ENCODE measurements at regions not wholly inside any gene's neighbourhood (a gene's known extent, or its start where the extent isn't known, plus 50 kb on each side); places are given as distances from the start of the nearest gene placed in this dataset.
"Not testable (repeated sequence)": the region's sequence is repeated elsewhere in the genome, so short reads cannot be mapped to it uniquely, and the experiment has no call there.

DNA sequence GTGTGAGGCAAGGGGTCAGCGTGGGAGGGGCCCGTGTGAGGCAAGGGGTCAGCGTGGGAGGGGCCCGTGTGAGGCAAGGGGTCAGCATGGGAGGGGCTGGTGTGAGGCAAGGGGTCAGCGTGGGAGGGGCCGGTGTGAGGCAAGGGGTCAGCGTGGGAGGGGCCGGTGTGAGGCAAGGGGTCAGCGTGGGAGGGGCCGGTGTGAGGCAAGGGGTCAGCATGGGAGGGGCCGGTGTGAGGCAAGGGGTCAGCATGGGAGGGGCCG lies 119.2 kb downstream of the SEPTIN14 start:
- not testable (repeated sequence) for DNase-seq (ENCODE audit: low read depth in 2 of 2)

DNA sequence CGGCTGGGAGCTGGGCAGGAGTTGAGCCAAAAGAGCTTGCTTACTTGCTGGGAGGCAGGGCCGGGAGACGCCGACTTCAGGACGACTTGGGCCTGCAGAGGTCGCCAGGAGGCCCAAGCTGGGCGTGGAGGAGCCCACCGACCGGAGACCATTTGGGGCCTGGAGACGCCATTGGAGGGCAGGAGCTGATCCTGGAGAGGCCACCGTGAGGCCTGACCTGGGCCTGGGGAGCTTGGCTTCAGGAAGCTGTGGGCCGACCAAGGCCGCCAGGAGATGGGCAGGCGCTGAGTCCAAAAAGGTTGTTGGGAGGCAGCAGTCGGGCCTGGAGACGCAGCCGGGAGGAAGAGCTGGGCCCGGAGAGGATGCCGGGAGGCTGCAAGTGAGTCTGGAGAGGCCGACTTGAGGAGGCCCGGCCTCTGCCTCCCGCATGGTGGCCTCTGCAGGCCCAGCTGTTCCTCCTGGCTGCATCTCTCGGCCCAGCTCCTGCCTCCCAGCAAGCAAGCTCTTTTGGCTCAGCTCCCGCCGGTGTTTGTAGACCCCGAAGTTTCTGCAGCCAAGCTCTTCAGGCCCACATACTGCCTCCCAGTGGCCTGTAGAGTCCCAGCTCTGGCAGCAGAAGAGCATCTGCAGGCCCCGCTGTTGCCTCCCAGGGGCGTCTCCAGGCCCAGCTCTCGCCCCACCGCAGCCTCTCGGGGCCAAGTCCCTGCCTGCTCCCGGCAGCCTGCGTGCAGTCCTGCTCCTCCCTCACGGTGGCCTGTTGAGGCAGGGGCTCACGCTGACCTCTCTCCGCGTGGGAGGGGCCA lies 119.7 kb downstream of the SEPTIN14 start:
- DNase-seq (ENCODE audit: low read depth in 2 of 2): not testable (repeated sequence)

DNA sequence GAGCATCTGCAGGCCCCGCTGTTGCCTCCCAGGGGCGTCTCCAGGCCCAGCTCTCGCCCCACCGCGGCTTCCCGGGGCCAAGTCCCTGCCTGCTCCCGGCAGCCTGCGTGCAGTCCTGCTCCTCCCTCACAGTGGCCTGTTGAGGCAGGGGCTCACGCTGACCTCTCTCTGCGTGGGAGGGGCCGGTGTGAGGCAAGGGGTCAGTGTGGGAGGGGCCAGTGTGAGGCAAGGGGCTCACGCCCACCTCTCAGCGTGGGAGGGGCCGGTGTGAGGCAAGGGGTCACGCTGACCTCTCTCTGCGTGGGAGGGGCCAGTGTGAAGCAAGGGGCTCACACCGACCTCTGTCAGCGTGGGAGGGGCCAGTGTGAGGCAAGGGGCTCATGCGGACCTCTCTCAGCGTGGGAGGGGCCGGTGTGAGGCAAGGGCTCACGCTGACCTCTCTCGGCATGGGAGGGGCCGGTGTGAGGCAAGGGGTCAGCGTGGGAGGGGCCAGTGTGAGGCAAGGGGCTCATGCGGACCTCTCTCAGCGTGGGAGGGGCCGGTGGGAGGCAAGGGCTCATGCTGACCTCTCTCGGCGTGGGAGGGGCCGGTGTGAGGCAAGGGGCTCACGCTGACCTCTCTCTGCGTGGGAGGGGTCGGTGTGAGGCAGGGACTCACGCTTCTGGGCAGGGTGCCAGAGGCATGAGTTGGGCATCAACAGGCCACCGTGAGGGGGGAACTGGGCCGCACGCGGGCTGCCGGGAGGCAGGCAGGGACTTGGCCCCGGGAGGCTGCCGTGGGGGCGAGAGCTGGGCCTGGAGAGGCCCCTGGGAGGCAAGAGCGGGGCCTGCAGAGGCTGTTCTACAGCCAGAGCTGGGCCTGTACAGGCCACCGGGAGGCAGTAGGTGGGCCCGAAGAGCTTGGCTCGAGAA lies 120.6 kb downstream of the SEPTIN14 start:
- not testable (repeated sequence) for DNase-seq (ENCODE audit: low read depth in 2 of 2)

DNA sequence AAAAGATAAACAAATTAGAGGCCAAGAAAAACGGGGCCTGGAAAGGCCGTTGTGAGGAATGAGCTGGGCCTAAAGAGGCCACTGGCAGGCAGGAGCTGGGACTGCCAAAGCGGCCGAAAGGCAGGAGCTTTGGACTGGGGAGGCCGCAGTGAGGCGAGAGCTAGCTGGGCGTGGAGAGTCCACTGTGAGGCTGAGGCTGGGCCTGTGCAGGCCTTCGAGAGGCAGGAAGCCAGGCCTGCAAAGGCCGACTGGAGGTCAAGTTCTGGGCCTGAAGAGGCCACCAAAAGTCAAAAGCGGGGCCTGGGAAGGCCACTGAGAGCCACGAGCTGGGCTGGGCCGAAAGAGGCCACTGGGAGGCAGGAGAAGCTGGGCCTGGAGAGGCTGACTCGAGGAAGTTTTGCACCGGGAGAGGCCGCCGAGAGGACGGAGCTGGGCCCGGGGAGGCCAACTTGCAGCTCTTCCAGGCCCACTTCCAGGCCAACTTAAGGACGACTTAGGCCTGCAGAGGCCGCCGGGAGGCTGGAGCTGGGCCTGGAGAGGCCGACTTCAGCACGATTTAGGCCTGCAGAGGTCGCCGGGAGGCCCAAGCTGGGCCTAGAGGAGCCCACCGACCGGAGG lies 121.8 kb downstream of the SEPTIN14 start:
- not testable (repeated sequence) for DNase-seq (ENCODE audit: low read depth in 2 of 2)

DNA sequence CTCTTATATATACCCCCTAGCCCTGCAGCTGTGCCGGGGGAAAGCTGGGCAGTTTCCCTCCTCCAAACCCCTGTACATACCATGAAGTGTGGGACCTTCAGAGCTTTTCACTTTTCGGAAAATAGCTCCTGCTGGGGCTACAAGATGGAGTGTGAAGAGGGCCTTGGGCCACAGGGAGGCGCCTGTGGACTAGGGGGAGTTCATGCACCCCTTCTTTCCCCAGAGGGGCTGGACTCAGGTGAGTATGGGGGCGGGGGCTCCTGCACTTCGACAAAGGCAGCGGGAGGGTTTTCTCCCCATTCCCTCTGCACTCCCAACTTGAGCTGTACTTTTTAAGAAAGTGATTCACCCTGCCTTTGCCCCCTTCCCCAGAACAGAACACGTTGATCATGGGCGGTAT lies 122.5 kb downstream of the SEPTIN14 start:
- not testable (repeated sequence) for DNase-seq (ENCODE audit: low read depth in 2 of 2)

DNA sequence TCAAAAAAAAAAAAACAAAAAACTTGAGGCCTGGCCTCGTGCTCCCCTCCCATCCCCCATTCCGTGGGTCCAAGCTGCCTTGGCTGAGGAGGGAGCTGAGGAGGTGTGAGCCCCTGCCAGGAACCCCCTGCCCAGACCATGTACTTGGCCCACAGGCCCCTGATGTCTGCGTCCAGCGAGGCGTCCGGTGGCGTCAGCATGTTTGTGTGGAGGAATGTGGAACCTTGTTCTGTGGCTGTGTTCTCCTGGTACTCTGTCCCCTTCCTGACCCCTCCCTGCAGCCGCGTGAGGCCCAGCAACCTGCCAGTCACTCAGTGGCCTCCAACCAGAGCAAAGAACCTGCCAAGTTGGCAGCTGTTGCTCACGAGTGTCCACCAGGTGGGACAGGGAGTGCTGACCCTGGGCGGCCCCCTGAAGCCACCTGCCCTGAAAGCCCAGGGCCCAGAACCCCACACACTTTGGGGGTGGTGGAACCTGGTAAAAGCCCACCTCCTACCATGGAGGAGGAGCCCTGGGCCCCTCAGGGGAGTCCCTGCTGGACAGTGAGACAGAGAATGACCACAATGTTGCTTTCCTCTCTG lies 125.8 kb downstream of the SEPTIN14 start:
- DNase-seq (ENCODE audit: low read depth in 2 of 2): not testable (repeated sequence)

DNA sequence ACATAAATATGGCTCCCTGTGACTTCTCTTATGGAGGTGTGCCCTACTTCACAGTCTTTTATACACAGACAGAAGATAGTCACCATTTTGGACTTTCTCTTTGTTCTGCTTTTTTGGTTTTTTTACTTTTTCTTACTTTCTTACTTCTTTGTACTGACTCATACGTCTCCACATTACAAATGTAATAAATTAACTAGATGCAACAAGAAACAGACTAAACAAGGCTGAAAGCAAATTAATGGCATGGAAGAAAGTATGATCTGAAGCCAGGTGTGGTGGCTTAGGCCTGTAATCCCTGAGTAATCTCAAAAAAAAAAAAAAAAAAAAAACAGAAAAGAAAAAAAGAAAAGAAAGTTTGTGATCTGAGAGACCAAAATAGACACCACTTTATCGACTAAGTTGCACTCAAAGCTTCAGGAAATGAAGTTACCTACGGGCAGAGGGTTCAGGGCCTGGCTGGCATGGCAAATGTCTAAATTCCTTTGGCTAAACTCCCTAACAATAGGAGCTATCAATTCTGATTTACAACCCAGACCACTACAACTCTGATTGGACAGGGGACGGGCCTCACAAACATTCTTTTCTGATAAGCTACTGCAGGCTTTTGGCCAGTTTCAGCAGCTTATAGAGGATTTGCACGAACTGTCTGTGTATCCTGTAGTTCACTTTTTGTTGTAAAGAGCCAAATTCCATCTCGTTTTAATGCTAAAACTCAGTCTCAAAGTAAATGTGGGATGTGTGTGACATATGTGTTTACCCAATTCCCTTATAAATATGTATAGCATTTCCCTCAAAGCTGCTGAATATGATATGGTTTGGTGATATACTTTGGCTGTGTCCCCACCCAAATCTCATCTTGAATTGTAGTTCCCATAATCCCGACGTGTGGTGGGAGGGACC lies 129.1 kb downstream of the SEPTIN14 start:
- DNase-seq (ENCODE audit: low read depth in 2 of 2): no peak

DNA sequence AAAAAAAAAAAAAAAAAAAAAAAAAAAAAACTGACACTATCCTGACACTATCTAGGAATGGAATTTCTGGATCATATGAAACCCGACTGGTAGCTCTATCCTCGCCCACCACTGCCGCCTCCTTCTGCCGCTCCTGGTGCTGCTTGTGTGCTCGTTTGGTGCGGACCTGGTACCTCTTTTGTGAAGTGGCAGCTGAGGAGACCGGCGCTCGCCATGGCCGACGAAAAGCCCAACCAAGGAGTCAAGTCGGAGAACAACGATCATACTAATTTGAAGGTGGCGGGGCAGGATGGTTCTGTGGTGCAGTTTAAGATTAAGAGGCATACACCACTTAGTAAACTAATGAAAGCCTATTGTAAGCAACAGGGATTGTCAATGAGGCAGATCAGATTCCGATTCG lies 130.6 kb downstream of the SEPTIN14 start:
- no peak for DNase-seq (ENCODE audit: low read depth in 2 of 2)

DNA sequence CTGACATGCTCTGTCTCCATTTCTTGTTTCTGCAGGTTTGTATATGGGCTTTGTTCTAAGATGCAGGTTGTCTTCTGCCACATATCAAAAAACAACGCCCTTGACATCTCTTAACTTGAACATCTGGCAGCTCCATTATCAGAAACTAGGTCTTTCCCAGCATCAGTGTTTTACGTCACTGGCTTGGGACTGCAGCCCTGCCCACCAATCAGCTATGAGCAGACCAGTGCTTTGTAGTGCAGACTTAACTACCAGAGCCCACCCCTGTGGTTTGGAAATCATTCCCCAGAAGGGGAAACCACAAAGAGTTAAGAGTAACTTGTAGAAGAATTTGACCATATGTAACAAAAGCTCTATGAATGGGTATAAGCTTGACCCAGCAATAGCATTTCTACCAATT lies 132.4 kb downstream of the SEPTIN14 start:
- no peak for DNase-seq (ENCODE audit: low read depth in 2 of 2)

DNA sequence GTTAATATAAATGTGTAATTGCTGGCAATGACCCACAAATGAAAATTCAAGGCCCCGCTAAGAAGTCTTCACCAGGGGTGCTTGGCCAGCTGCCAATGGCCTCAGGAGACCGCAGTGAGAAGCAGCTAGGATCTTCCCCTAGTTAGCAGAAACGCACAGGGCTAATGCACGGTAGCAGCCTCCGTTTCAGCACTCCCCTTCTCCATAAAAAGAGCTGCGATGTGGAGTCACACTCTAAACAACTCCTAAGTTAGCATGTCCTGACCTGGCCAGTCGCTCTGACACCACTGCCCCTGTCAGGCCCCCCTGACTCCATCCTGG lies 139.0 kb downstream of the SEPTIN14 start:
- DNase-seq (ENCODE audit: low read depth in 2 of 2): no peak

DNA sequence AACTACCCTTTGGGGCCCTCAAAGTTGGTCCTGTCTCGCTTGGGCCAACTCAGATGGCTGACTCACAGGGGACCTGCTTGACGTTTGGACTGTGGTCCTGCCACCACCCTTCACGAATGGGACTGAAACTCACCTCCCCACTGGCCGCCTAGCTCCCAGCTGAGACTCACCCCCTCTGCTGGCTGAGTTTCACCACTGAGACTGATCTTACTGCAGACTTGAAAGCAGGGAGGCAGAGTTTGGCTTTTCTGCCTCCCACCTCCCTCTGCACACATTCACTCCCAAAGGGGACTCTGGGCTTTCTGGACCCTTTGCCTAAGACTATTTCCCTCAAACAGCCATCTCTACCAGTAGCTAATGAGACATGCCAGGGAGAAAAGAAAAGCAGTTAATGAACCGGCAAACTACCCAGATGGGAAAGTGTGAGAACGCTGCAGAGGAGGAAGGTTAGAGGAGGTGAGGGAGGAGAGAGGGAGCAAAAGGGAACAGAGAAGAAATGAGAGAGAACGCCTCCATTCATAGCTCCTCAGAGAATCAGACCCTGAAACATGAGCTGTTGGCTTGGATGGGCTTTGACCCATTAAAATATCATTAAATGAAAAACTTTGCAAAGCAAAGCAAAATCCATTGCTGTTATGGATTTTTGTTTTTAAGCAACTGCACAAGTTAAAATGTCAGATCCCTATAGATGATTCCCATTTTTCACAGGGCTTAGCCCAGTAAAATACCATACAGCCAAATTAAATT lies 139.5 kb downstream of the SEPTIN14 start:
- DNase-seq (ENCODE audit: low read depth in 2 of 2): not testable (repeated sequence)

DNA sequence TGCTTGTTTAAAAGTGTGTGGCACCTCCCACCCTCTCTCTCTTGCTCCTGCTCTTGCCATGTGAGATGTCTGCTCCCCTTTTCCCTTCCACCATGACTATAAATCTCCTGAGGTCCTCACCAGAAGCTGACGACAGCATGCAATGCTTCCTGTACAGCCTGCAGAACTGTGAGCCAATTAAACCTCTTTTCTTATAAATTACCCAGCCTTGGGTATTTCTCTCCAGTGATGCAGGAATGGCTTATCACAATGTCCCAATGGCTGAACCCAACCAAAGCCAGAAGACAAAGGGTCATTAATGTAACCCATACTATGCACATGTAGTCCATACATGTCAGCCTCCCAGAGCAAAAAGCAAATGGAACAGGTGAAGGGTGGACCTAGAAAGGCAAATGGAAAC lies 141.5 kb downstream of the SEPTIN14 start:
- DNase-seq (ENCODE audit: low read depth in 2 of 2): not testable (repeated sequence)

DNA sequence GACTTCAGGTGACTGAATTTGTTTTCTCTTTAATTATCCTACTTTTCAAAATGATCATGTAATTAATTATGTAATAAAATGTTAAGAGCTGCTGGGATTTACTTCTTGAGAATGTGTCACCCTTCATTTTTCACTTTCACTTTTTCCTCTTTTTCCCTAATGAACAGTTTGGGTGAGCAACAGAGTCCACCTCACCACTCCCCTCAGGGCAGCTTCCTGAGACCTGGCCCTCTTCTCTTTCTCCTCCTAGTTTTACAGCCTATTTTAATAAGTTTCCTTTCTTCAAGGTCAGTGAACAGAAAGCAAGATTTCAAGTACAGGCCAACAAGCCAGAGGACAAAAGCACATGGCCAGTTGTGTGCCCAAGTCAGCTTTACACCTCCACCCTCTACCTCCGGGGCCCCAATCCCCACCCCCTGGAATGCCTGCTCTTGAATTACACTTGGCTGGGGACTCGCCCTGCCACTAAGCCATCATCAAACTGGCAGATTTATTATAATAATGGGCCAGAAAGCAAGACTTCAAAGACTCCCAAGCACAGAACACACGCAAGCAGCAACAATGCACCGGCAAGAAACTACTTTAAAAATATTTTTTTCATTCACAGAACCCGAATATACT lies 143.1 kb upstream of the VOPP1 start:
- not testable (repeated sequence) for DNase-seq (ENCODE audit: low read depth in 2 of 2)

DNA sequence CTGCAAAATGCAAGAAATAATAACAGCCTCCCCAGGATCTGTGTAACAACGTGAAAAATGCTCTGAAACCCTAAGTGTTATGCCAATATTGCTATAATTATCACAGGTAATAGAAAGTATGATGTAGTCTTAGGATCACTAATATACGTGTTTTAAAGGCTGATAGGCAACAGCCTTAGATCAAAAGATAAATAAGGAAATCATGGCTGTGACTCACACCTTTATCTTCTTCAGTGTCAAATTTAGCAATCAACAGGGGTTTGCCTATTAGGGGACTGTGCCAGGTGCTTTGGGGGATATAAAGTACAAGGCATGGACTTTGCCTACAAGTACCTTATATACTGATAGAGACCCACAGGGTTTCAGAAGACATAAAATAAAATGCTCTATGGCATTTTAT lies 142.1 kb upstream of the VOPP1 start:
- DNase-seq (ENCODE audit: low read depth in 2 of 2): not testable (repeated sequence)

DNA sequence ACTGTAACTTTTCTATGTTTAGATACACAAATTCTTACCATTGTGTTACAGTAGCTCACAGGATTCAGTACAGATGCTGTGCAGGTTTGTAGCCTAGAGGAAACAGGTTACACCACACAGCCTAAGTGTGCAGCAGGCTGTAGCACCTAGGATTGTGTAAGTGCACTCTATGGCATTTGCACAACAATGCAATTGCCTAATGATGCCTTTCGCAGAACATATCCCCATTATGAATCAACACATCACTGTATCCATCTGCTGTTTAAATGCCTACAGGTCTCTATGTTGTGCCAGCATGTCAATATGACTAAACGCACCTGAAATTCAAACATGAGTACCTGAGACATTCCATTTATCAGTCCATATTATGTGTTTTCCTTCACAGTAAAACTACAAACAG lies 138.0 kb upstream of the VOPP1 start:
- DNase-seq (ENCODE audit: low read depth in 2 of 2): not testable (repeated sequence)

DNA sequence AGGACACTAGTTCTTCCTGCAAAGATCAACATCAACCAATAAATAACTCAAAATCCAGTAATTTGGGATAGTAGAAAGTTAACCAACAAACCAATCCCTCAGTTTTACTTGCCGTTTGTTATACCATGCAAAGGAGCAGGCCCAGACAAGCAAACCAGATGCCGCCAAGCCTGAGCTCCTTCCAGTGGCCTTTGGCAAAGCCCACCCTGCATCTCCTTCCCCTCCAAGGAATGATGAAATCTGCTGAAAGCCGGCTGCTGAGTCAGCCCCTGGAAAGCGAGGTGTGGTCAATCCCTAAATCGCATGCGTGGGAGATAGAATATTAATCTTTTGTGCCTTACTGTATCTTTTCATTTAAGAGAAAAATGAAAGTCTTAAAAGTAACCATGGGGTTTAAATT lies 135.7 kb upstream of the VOPP1 start:
- DNase-seq (ENCODE audit: low read depth in 2 of 2): not testable (repeated sequence)

DNA sequence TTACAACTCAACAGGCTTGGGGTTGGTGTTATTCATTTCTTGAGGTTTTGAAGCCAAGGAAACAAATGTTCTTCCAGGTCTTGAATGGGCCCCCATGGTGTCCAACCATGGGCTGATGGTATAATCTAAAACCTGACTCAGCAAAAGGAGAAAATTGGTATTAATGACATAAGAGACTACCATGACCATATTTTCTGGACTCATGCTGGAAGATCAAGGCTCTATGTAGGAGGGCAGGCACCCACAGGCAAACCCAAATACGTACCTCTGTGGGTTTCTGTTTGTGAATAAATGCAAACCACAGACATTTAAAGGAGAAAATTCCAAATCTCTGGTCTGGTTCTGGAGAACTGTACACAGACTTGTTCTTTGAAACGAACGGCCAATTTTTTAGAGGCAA lies 135.1 kb upstream of the VOPP1 start:
- not testable (repeated sequence) for DNase-seq (ENCODE audit: low read depth in 2 of 2)

DNA sequence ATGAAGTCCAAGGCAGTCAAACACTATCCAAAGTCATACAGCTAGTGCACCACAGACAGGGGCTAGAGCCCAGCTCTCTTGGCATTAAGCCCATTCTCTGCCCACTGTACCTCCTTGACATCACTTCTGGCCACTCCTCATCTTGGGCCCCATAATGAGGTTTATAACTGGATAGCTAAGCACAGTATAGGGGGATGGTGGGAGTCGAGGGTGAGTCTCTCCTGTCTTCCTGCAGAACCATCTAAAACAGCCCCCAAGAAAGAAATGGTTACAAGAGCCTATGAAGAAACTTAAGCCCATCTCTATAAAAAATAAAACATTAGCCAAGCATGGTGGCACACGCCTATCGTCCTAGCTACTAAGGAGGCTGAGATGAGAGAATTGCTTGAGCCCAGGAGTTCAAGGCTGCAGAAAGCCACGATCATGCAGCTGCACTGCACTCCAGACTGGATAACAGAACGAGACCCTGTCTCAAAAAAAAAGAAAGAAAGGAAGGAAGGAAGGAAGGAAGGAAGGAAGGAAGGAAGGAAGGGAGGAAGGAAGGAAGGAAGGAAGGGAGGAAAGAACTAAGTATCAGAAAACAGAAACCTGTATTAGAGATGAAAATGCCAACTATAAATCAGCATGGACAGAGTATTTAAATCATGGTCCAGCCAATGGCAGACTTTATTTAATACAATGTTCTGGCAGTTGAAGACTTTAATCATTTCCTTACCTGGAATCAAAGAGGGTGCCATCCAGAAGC lies 134.3 kb upstream of the VOPP1 start:
- not testable (repeated sequence) for DNase-seq (ENCODE audit: low read depth in 2 of 2)

DNA sequence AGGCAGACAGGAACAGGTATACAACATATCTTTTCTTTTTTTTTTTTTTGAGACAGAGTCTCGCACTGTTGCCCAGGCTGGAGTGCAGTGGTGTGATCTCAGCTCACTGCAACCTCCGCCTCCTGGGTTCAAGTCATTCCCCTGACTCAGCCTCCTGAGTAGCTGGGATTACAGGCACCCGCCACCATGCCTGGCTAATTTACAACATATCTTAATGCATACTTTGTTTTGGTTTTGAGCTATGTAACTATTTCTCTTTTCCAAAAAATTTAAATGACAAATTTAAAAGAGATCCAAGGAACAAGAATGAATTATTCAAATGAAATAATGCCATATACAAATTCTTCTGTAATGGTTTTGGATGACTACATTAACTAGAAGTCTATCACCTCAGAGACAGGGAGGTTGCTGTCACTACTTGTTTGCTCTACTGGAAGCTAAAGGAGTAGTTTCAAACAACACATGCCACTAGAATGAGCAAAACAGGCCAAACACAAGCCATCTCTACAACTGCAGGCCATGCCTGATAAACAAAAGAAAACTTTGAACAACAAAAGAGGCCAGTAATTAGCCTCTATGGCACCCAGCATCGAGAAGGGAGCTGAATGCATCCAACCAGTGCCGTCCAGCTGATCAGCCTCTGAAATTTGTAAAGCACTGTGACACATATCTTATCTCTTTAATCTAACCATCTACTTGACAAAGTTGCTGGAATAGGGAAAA lies 133.6 kb upstream of the VOPP1 start:
- not testable (repeated sequence) for DNase-seq (ENCODE audit: low read depth in 2 of 2)
